GM12878 (cell line): ENCODE measurements at regions not wholly inside any gene's neighbourhood (a gene's known extent, or its start where the extent isn't known, plus 50 kb on each side); places are given as distances from the start of the nearest gene placed in this dataset.

ENCODE experiments used
- ATAC-seq: fragments of 200-7000 bp; cut with Tn5 transposase; 3 replicates; pipeline ENCODE4 v1.9.1; 2020; ENCODE audit warnings: mild to moderate bottlenecking, moderate library complexity
- BruUV-seq: library from RNA; stranded (reverse); fragments of 400-500 nt; replicated peaks from 2 replicates; lab custom pipeline; 2021; lab: Mats Ljungman, UMichigan
- CTCF ChIA-PET: fragments of 300-600 bp; sonication (Branson Sonifier 250); formaldehyde crosslinking; extraction: SDS; loops from one replicate; lab custom pipeline; 2021; ENCODE audit warnings: inconsistent platforms; lab: Yijun Ruan, JAX
- POLR2A ChIA-PET: fragments of 350-600 bp; formaldehyde crosslinking; extraction: SDS; loops from one replicate; lab custom pipeline; 2021; ENCODE audit warnings: inconsistent platforms; lab: Charles Lee
- RAD21 ChIA-PET: fragments of 300-600 bp; sonication (Branson Sonifier 250); formaldehyde crosslinking; loops from one replicate; lab custom pipeline; 2023; ENCODE audit warnings: antibody characterized with exemption; ENCODE audit not compliant: unreplicated experiment; lab: Charles Lee
- SMC1A ChIA-PET: fragments of 300-600 bp; sonication (Branson Sonifier 250); formaldehyde crosslinking; loops from one replicate; lab custom pipeline; 2023; ENCODE audit not compliant: unreplicated experiment, uncharacterized antibody; lab: Charles Lee
- DNase-seq: peaks from one replicate; pipeline ENCODE4 v3.0.0-alpha.2; 2011; ENCODE audit warnings: low read depth, low spot score
- FAIRE-seq: peaks from 3 replicates; lab custom pipeline; 2011; peaks lifted over from hg19 to GRCh38; lab: Jason Lieb, UNC
- H2AFZ ChIP-seq: 2 replicates; pipeline ENCODE4 v1.6.0; 2011; ENCODE audit warnings: low read depth, low read length, control low read depth; ENCODE audit not compliant: control insufficient read depth
- H3K27ac ChIP-seq: 2 replicates; pipeline ENCODE4 v1.5.1; 2011; ENCODE audit warnings: control low read depth; ENCODE audit not compliant: control insufficient read depth, insufficient read depth
- H3K27me3 ChIP-seq, 2 experiments: replicated peaks in 1 of 2; 2 replicates each; pipeline versions ENCODE4 v1.6.0 to v1.6.1; 2011; ENCODE audit warnings: low read length in 1 of 2; ENCODE audit not compliant: control insufficient read depth in 2 of 2, insufficient read depth in 2 of 2
- H3K36me3 ChIP-seq, 2 experiments: 2 replicates each; pipeline ENCODE4 v1.5.1; 2011; ENCODE audit warnings: low read length in 1 of 2; ENCODE audit not compliant: control insufficient read depth in 2 of 2, insufficient read depth in 2 of 2
- H3K4me1 ChIP-seq: 2 replicates; pipeline ENCODE4 v1.6.1; 2011; ENCODE audit warnings: mild to moderate bottlenecking, low read length, moderate library complexity, mixed read lengths; ENCODE audit not compliant: control insufficient read depth, insufficient read depth
- H3K4me2 ChIP-seq: 2 replicates; pipeline ENCODE4 v1.6.0; 2011; ENCODE audit warnings: control low read depth; ENCODE audit not compliant: control insufficient read depth, insufficient read depth
- H3K4me3 ChIP-seq: fragments of 200-600 bp; sonication (generic); 2 replicates; pipeline ENCODE4 v1.5.1; 2016
- H3K79me2 ChIP-seq: 2 replicates; pipeline ENCODE4 v1.6.0; 2011; ENCODE audit warnings: low read length; ENCODE audit not compliant: control insufficient read depth, insufficient read depth
- H3K9ac ChIP-seq: 2 replicates; pipeline ENCODE4 v1.8.0; 2011; ENCODE audit warnings: low read length, control low read depth, mixed read lengths; ENCODE audit not compliant: control insufficient read depth, insufficient read depth
- H3K9me3 ChIP-seq: replicated peaks from 3 replicates; pipeline ENCODE4 v1.5.1; 2011; ENCODE audit warnings: mild to moderate bottlenecking, low read length; ENCODE audit not compliant: control insufficient read depth, insufficient read depth
- H4K20me1 ChIP-seq: 2 replicates; pipeline ENCODE4 v1.6.0; 2011; ENCODE audit not compliant: control insufficient read depth, insufficient read depth
- ATF7 ChIP-seq: fragments of 450-650 bp; IDR thresholded peaks from 2 replicates; pipeline ENCODE4 v1.6.1; 2016; ENCODE audit warnings: low read depth, mild to moderate bottlenecking
- GABPA ChIP-seq: IDR thresholded peaks from 2 replicates; pipeline ENCODE4 v1.6.1; 2014; ENCODE audit warnings: antibody characterized with exemption, low read depth, mild to moderate bottlenecking, inconsistent platforms
- NR2C1 ChIP-seq: fragments of 450-650 bp; IDR thresholded peaks from 2 replicates; pipeline ENCODE4 v1.6.1; 2017; ENCODE audit warnings: antibody characterized with exemption, mild to moderate bottlenecking, moderate library complexity
- WRNIP1 ChIP-seq: IDR thresholded peaks from 2 replicates; pipeline ENCODE4 v1.6.1; 2011; ENCODE audit warnings: low read depth, low read length, improper control_type of control experiment, borderline replicate concordance
- ZNF217 ChIP-seq: fragments of 450-650 bp; IDR thresholded peaks from 2 replicates; pipeline ENCODE4 v1.6.1; 2017; ENCODE audit warnings: antibody characterized with exemption, mild to moderate bottlenecking
- WGBS: methylation state at CpG from one replicate; pipeline ENCODE4 v1.1.6; 2016; ENCODE audit warnings: low lambda C conversion rate; ENCODE audit not compliant: insufficient replicate concordance, insufficient coverage; ENCODE audit errors: missing lambda C conversion rate; 5-methylcytosine and 5-hydroxymethylcytosine counted together
- in situ Hi-C: fragments of 300-500 bp; cut with MboI; formaldehyde crosslinking; loops from 9 replicates; pipeline ENCODE4 v1.14.3; 2018; ENCODE audit warnings: mixed read lengths
- intact Hi-C: fragments of 100-400 bp; cut with micrococcal nuclease; formaldehyde crosslinking; loops from one replicate; pipeline ENCODE4 v1.14.2; 2022; ENCODE audit not compliant: unreplicated experiment
- TF ChIP-seq, protein P1 (sequence below), 3 experiments: IDR thresholded peaks in 2 of 3; conservative IDR thresholded peaks in 1 of 3; 2 replicates each; pipeline ENCODE4 v1.5.1; 2011; ENCODE audit warnings: low read depth in 3 of 3, low read length in 3 of 3, mild to moderate bottlenecking in 3 of 3, control low read depth in 2 of 3, moderate library complexity in 2 of 3, inconsistent platforms in 1 of 3, mixed read lengths in 1 of 3; ENCODE audit not compliant: control insufficient read depth in 2 of 3, insufficient read depth in 1 of 3; ENCODE audit errors: extremely low read depth in 1 of 3
- TF ChIP-seq, protein P2 (sequence below): fragments of 450-650 bp; IDR thresholded peaks from 2 replicates; pipeline ENCODE4 v1.6.1; 2017; ENCODE audit warnings: mild to moderate bottlenecking, moderate library complexity
- TF ChIP-seq, protein P3 (sequence below): fragments of 450-650 bp; IDR thresholded peaks from 2 replicates; pipeline ENCODE4 v1.6.1; 2017; ENCODE audit warnings: mild to moderate bottlenecking, low read depth, inconsistent platforms; ENCODE audit not compliant: poor library complexity, severe bottlenecking

DNA sequence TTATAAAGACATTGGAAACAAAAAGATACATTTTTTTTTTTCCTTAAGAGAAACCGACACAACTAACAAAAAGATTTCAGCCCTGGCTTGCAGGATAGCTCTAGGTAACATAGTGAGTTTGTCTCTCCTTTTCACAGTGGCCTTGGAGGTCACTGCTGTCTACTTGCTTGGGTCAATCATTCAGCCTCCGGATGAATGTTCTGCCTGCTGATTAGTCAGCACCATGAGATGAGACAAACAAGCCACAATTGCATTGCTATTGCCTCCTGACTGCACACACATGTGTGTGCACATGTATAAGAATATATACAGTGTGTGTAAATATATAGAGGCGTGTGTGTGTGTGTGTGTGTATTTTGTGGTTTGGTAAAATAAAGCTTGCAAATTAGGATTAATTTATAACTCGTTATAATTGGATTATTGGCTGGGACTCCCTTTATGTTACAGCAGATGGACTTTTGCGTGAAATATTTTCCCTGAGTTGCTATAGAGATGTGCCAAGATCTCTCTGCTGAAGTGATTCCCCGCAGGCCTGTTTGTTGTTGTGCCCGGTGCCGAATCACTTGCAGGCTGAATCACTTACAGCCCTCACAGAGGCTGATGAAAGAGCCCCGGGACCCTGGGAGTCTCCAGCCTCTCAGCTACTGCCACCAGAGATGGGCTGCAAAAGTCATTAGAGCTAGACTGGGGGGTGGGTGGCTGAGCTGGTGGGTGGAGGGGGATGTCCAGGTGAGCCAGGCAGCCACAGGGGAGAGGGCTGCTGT, 161.2 kb downstream of the FGF18 start:
- no peak for ATAC-seq
- no peak overlapping the region for H3K4me2 ChIP-seq
- FAIRE-seq = no peak
- intact Hi-C loops (no loop called here), in situ Hi-C loops (no loop called here)
- no peaks in the 10 kb centered on the region for H3K9me3 ChIP-seq
- peaks cover 0 to 2% of the 10 kb centered on the region in 2 experiments; a peak in 2 of 4 replicates for H3K27me3 ChIP-seq
- SMC1A ChIA-PET = no interaction called here
- no peak overlapping the region for H3K4me3 ChIP-seq
- TF ChIP-seq, protein P1, sequence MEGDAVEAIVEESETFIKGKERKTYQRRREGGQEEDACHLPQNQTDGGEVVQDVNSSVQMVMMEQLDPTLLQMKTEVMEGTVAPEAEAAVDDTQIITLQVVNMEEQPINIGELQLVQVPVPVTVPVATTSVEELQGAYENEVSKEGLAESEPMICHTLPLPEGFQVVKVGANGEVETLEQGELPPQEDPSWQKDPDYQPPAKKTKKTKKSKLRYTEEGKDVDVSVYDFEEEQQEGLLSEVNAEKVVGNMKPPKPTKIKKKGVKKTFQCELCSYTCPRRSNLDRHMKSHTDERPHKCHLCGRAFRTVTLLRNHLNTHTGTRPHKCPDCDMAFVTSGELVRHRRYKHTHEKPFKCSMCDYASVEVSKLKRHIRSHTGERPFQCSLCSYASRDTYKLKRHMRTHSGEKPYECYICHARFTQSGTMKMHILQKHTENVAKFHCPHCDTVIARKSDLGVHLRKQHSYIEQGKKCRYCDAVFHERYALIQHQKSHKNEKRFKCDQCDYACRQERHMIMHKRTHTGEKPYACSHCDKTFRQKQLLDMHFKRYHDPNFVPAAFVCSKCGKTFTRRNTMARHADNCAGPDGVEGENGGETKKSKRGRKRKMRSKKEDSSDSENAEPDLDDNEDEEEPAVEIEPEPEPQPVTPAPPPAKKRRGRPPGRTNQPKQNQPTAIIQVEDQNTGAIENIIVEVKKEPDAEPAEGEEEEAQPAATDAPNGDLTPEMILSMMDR (IDR thresholded peaks at IDR 0.05 in 2 of 3, conservative IDR thresholded peaks at IDR 0.05 in 1 of 3; ENCODE audit: control insufficient read depth in 2 of 3, extremely low read depth in 1 of 3, insufficient read depth in 1 of 3, low read depth in 3 of 3, low read length in 3 of 3) = no peak
- no peak for TF ChIP-seq ZNF217
- DNase-seq = no peak
- H3K9ac ChIP-seq = no peak overlapping the region
- H3K36me3 ChIP-seq = no peaks in the 10 kb centered on the region
- CTCF ChIA-PET = no interaction called here
- H3K4me1 ChIP-seq = no peaks in the 10 kb centered on the region
- no peak overlapping the region for H2AFZ ChIP-seq
- H3K27ac ChIP-seq = no peak overlapping the region
- no TSS peak for BruUV-seq
- no peaks in the 10 kb centered on the region for H3K79me2 ChIP-seq
- RAD21 ChIA-PET = no interaction called here
- 33% methylated on average over 9 of the region's 9 CpGs for WGBS
- POLR2A ChIA-PET = no interaction called here
- H4K20me1 ChIP-seq = no peaks in the 10 kb centered on the region

DNA sequence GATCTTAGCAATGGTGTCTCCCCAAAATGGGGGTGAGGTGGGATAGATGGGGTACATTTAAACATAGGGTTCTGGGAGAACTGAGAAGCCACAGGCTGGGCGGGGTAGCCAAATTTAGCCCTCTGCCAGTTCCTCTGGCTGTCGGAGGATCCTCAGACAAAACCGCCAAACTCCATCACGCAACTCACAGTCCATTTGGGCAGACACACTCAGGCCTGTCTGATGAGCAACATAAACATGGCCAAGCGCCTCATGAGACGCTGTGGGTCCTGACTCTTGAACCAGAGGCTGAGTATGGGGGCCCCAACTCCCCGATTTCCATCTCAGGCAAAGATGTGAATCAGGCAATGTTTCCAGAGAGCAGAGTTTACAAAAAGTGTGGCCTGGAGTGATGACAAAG, 162.3 kb downstream of the FGF18 start:
- no peak overlapping the region for H2AFZ ChIP-seq
- FAIRE-seq (no peak), ATAC-seq (no peak), DNase-seq (no peak)
- H3K79me2 ChIP-seq = no peaks in the 10 kb centered on the region
- RAD21 ChIA-PET = no interaction called here
- no peaks in the 10 kb centered on the region for H3K36me3 ChIP-seq
- no peak overlapping the region for H3K4me3 ChIP-seq
- in situ Hi-C loops = no loop called here
- 37% methylated on average over 7 of the region's 7 CpGs for WGBS
- CTCF ChIA-PET = no interaction called here
- SMC1A ChIA-PET = interaction anchor here (1.1 kb wide), 1 partner anchor 9 kb away, joined by 3 read pairs; no protein-coding TSS in a partner anchor
- POLR2A ChIA-PET = interaction anchor here (0.7 kb wide), 1 partner anchor 1275 kb away, joined by 4 read pairs; no protein-coding TSS in a partner anchor
- H3K27me3 ChIP-seq = peaks cover 0 to 4% of the 10 kb centered on the region in 2 experiments; a peak in 2 of 4 replicates
- H4K20me1 ChIP-seq = no peaks in the 10 kb centered on the region
- no peaks in the 10 kb centered on the region for H3K9me3 ChIP-seq
- BruUV-seq = no TSS peak
- H3K27ac ChIP-seq = no peak overlapping the region
- H3K9ac ChIP-seq = no peak overlapping the region
- no peak overlapping the region for H3K4me2 ChIP-seq
- intact Hi-C loops = no loop called here
- no peaks in the 10 kb centered on the region for H3K4me1 ChIP-seq
- TF ChIP-seq, protein P2, sequence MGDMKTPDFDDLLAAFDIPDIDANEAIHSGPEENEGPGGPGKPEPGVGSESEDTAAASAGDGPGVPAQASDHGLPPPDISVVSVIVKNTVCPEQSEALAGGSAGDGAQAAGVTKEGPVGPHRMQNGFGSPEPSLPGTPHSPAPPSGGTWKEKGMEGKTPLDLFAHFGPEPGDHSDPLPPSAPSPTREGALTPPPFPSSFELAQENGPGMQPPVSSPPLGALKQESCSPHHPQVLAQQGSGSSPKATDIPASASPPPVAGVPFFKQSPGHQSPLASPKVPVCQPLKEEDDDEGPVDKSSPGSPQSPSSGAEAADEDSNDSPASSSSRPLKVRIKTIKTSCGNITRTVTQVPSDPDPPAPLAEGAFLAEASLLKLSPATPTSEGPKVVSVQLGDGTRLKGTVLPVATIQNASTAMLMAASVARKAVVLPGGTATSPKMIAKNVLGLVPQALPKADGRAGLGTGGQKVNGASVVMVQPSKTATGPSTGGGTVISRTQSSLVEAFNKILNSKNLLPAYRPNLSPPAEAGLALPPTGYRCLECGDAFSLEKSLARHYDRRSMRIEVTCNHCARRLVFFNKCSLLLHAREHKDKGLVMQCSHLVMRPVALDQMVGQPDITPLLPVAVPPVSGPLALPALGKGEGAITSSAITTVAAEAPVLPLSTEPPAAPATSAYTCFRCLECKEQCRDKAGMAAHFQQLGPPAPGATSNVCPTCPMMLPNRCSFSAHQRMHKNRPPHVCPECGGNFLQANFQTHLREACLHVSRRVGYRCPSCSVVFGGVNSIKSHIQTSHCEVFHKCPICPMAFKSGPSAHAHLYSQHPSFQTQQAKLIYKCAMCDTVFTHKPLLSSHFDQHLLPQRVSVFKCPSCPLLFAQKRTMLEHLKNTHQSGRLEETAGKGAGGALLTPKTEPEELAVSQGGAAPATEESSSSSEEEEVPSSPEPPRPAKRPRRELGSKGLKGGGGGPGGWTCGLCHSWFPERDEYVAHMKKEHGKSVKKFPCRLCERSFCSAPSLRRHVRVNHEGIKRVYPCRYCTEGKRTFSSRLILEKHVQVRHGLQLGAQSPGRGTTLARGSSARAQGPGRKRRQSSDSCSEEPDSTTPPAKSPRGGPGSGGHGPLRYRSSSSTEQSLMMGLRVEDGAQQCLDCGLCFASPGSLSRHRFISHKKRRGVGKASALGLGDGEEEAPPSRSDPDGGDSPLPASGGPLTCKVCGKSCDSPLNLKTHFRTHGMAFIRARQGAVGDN = no peak
- TF ChIP-seq ATF7 = no peak
- no peak for TF ChIP-seq NR2C1
- TF ChIP-seq WRNIP1 = no peak
- TF ChIP-seq GABPA = no peak
- TF ChIP-seq, protein P3, sequence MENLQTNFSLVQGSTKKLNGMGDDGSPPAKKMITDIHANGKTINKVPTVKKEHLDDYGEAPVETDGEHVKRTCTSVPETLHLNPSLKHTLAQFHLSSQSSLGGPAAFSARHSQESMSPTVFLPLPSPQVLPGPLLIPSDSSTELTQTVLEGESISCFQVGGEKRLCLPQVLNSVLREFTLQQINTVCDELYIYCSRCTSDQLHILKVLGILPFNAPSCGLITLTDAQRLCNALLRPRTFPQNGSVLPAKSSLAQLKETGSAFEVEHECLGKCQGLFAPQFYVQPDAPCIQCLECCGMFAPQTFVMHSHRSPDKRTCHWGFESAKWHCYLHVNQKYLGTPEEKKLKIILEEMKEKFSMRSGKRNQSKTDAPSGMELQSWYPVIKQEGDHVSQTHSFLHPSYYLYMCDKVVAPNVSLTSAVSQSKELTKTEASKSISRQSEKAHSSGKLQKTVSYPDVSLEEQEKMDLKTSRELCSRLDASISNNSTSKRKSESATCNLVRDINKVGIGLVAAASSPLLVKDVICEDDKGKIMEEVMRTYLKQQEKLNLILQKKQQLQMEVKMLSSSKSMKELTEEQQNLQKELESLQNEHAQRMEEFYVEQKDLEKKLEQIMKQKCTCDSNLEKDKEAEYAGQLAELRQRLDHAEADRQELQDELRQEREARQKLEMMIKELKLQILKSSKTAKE = no peak
